ENCODE measurements at regions not wholly inside any gene's neighbourhood (a gene's known extent, or its start where the extent isn't known, plus 50 kb on each side); places are given as distances from the start of the nearest gene placed in this dataset.

GRCh38 chr2:163252199-163252598 is 413.6 kb upstream of the KCNH7 start:
- TF ChIP-seq, protein P1, sequence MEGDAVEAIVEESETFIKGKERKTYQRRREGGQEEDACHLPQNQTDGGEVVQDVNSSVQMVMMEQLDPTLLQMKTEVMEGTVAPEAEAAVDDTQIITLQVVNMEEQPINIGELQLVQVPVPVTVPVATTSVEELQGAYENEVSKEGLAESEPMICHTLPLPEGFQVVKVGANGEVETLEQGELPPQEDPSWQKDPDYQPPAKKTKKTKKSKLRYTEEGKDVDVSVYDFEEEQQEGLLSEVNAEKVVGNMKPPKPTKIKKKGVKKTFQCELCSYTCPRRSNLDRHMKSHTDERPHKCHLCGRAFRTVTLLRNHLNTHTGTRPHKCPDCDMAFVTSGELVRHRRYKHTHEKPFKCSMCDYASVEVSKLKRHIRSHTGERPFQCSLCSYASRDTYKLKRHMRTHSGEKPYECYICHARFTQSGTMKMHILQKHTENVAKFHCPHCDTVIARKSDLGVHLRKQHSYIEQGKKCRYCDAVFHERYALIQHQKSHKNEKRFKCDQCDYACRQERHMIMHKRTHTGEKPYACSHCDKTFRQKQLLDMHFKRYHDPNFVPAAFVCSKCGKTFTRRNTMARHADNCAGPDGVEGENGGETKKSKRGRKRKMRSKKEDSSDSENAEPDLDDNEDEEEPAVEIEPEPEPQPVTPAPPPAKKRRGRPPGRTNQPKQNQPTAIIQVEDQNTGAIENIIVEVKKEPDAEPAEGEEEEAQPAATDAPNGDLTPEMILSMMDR (IDR thresholded peaks at IDR 0.05; ENCODE audit: insufficient read depth, low read length, poor library complexity, severe bottlenecking) = no peak
- TF ChIP-seq EZH2phosphoT487 (conservative IDR thresholded peaks at IDR 0.05; ENCODE audit: low read length) = no peak
